WTC11 (cell line): ENCODE measurements at regions not wholly inside any gene's neighbourhood (a gene's known extent, or its start where the extent isn't known, plus 50 kb on each side); places are given as distances from the start of the nearest gene placed in this dataset.

Experiments
- ATAC-seq: fragments of 200-7000 bp; cut with Tn5 transposase; 2 replicates; pipeline ENCODE4 v1.10.0; 2021; ENCODE audit warnings: mild to moderate bottlenecking, moderate library complexity
- CTCF ChIA-PET: fragments of 300-600 bp; sonication (Branson Sonifier 250); formaldehyde crosslinking; loops from one replicate; lab custom pipeline; 2021; ENCODE audit warnings: antibody characterized with exemption; lab: Charles Lee
- POLR2A ChIA-PET: fragments of 350-600 bp; sonication (Branson Sonifier 250); formaldehyde crosslinking; loops from one replicate; lab custom pipeline; 2021; ENCODE audit warnings: antibody characterized with exemption; lab: Charles Lee
- DNase-seq: peaks from one replicate; pipeline ENCODE4 v3.0.0; 2021; ENCODE audit warnings: low spot score
- H3K27ac Mint-ChIP-seq: 2 replicates; pipeline ENCODE4 v1.8.0; 2021; ENCODE audit warnings: mixed read lengths
- H3K27me3 Mint-ChIP-seq: 2 replicates; pipeline ENCODE4 v1.8.0; 2021; ENCODE audit warnings: low read depth, mild to moderate bottlenecking, moderate library complexity, mixed read lengths
- H3K36me3 Mint-ChIP-seq: 2 replicates; pipeline ENCODE4 v1.8.0; 2021; ENCODE audit warnings: mixed read lengths
- H3K4me1 Mint-ChIP-seq: 2 replicates; pipeline ENCODE4 v1.8.0; 2022; ENCODE audit warnings: mixed read lengths
- H3K4me3 Mint-ChIP-seq: 2 replicates; pipeline ENCODE4 v1.8.0; 2021; ENCODE audit warnings: mild to moderate bottlenecking, moderate library complexity, mixed read lengths
- H3K9me3 Mint-ChIP-seq: 2 replicates; pipeline ENCODE4 v1.8.0; 2021; ENCODE audit warnings: mixed read lengths
- KAT7 ChIP-seq: sonication (generic); formaldehyde crosslinking; IDR thresholded peaks from 2 replicates; pipeline ENCODE4 v1.8.1; 2023; ENCODE audit warnings: missing genetic modification reagents, mild to moderate bottlenecking, borderline replicate concordance
- MYBL2 ChIP-seq: sonication (generic); formaldehyde crosslinking; IDR thresholded peaks from 2 replicates; pipeline ENCODE4 v1.8.1; 2023; ENCODE audit warnings: mild to moderate bottlenecking, moderate library complexity, missing genetic modification reagents
- NFYB ChIP-seq: sonication (generic); formaldehyde crosslinking; conservative IDR thresholded peaks from 2 replicates; pipeline ENCODE4 v1.8.0; 2022; ENCODE audit warnings: low read depth, missing genetic modification reagents
- OVOL2 ChIP-seq: fragments of 250-450 bp; sonication (Bioruptor Pico); IDR thresholded peaks from 2 replicates; pipeline ENCODE4 v1.9.0; 2021; ENCODE audit warnings: mild to moderate bottlenecking, borderline replicate concordance
- SMAD4 ChIP-seq: sonication (generic); formaldehyde crosslinking; IDR thresholded peaks from 2 replicates; pipeline ENCODE4 v1.8.0; 2022; ENCODE audit warnings: mild to moderate bottlenecking, missing genetic modification reagents
- TCF7 ChIP-seq: sonication (generic); formaldehyde crosslinking; IDR thresholded peaks from 2 replicates; pipeline ENCODE4 v1.8.0; 2022; ENCODE audit warnings: mild to moderate bottlenecking, low read depth, missing genetic modification reagents, moderate library complexity
- TEAD4 ChIP-seq: sonication (generic); formaldehyde crosslinking; IDR thresholded peaks from 2 replicates; pipeline ENCODE4 v1.8.0; 2022; ENCODE audit warnings: mild to moderate bottlenecking, missing genetic modification reagents
- TP53 ChIP-seq: sonication (generic); formaldehyde crosslinking; IDR thresholded peaks from 2 replicates; pipeline ENCODE4 v1.8.1; 2023; ENCODE audit warnings: mild to moderate bottlenecking, missing genetic modification reagents
- ZNF671 ChIP-seq: fragments of 250-450 bp; sonication (Bioruptor Pico); IDR thresholded peaks from 2 replicates; pipeline ENCODE4 v1.8.0; 2021; ENCODE audit warnings: mild to moderate bottlenecking
- TF ChIP-seq, protein P1 (sequence below): sonication (generic); formaldehyde crosslinking; IDR thresholded peaks from 2 replicates; pipeline ENCODE4 v1.8.1; 2023; ENCODE audit warnings: mild to moderate bottlenecking, missing genetic modification reagents
- TF ChIP-seq, protein P2 (sequence below): sonication (generic); formaldehyde crosslinking; IDR thresholded peaks from 2 replicates; pipeline ENCODE4 v1.8.1; 2023; ENCODE audit warnings: mild to moderate bottlenecking, missing genetic modification reagents, borderline replicate concordance
- TF ChIP-seq, protein P3 (sequence below): sonication (generic); formaldehyde crosslinking; IDR thresholded peaks from 2 replicates; pipeline ENCODE4 v1.8.1; 2023; ENCODE audit warnings: mild to moderate bottlenecking, missing genetic modification reagents, moderate library complexity
- TF ChIP-seq, protein P4 (sequence below): fragments of 250-450 bp; sonication (Bioruptor Pico); IDR thresholded peaks from 2 replicates; pipeline ENCODE4 v1.9.0; 2021; ENCODE audit warnings: mild to moderate bottlenecking
- TF ChIP-seq, protein P5 (sequence below): sonication (generic); formaldehyde crosslinking; conservative IDR thresholded peaks from 2 replicates; pipeline ENCODE4 v1.8.1; 2023; ENCODE audit warnings: mild to moderate bottlenecking, low read depth, missing genetic modification reagents, moderate library complexity

DNA sequence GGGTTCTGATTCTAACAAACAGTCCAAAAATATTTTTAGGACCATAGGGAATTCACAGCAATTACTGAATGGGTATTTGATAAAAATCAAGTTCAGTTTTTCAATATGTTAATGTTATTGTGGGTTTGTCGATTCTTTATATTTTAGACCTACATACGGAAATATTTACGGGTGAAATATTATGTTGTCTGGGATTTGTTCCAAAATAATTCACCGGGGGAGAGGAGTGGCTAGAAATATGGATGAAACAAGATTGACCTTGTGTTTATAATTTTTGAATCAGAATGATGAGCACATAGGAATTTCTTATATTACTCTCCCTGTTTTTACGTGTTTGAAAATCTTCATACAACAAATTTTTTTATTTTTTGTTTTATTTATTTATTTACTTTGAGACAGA, 56.7 kb upstream of the USP1 start:
- ChIA-PET POLR2A (no interaction called here), CTCF (no interaction called here)
- TF ChIP-seq, protein P1, sequence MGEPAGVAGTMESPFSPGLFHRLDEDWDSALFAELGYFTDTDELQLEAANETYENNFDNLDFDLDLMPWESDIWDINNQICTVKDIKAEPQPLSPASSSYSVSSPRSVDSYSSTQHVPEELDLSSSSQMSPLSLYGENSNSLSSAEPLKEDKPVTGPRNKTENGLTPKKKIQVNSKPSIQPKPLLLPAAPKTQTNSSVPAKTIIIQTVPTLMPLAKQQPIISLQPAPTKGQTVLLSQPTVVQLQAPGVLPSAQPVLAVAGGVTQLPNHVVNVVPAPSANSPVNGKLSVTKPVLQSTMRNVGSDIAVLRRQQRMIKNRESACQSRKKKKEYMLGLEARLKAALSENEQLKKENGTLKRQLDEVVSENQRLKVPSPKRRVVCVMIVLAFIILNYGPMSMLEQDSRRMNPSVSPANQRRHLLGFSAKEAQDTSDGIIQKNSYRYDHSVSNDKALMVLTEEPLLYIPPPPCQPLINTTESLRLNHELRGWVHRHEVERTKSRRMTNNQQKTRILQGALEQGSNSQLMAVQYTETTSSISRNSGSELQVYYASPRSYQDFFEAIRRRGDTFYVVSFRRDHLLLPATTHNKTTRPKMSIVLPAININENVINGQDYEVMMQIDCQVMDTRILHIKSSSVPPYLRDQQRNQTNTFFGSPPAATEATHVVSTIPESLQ (CRISPR knock-in tag): no peak
- TF ChIP-seq TCF7 (CRISPR knock-in tag): no peak
- no peak for TF ChIP-seq KAT7 (CRISPR knock-in tag)
- TF ChIP-seq, protein P2, sequence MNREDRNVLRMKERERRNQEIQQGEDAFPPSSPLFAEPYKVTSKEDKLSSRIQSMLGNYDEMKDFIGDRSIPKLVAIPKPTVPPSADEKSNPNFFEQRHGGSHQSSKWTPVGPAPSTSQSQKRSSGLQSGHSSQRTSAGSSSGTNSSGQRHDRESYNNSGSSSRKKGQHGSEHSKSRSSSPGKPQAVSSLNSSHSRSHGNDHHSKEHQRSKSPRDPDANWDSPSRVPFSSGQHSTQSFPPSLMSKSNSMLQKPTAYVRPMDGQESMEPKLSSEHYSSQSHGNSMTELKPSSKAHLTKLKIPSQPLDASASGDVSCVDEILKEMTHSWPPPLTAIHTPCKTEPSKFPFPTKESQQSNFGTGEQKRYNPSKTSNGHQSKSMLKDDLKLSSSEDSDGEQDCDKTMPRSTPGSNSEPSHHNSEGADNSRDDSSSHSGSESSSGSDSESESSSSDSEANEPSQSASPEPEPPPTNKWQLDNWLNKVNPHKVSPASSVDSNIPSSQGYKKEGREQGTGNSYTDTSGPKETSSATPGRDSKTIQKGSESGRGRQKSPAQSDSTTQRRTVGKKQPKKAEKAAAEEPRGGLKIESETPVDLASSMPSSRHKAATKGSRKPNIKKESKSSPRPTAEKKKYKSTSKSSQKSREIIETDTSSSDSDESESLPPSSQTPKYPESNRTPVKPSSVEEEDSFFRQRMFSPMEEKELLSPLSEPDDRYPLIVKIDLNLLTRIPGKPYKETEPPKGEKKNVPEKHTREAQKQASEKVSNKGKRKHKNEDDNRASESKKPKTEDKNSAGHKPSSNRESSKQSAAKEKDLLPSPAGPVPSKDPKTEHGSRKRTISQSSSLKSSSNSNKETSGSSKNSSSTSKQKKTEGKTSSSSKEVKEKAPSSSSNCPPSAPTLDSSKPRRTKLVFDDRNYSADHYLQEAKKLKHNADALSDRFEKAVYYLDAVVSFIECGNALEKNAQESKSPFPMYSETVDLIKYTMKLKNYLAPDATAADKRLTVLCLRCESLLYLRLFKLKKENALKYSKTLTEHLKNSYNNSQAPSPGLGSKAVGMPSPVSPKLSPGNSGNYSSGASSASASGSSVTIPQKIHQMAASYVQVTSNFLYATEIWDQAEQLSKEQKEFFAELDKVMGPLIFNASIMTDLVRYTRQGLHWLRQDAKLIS: no peak
- TF ChIP-seq, protein P3, sequence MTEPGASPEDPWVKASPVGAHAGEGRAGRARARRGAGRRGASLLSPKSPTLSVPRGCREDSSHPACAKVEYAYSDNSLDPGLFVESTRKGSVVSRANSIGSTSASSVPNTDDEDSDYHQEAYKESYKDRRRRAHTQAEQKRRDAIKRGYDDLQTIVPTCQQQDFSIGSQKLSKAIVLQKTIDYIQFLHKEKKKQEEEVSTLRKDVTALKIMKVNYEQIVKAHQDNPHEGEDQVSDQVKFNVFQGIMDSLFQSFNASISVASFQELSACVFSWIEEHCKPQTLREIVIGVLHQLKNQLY (CRISPR knock-in tag): no peak
- no peak for TF ChIP-seq ZNF671 (CRISPR knock-in tag)
- TF ChIP-seq TP53 (CRISPR knock-in tag): no peak
- TF ChIP-seq, protein P4, sequence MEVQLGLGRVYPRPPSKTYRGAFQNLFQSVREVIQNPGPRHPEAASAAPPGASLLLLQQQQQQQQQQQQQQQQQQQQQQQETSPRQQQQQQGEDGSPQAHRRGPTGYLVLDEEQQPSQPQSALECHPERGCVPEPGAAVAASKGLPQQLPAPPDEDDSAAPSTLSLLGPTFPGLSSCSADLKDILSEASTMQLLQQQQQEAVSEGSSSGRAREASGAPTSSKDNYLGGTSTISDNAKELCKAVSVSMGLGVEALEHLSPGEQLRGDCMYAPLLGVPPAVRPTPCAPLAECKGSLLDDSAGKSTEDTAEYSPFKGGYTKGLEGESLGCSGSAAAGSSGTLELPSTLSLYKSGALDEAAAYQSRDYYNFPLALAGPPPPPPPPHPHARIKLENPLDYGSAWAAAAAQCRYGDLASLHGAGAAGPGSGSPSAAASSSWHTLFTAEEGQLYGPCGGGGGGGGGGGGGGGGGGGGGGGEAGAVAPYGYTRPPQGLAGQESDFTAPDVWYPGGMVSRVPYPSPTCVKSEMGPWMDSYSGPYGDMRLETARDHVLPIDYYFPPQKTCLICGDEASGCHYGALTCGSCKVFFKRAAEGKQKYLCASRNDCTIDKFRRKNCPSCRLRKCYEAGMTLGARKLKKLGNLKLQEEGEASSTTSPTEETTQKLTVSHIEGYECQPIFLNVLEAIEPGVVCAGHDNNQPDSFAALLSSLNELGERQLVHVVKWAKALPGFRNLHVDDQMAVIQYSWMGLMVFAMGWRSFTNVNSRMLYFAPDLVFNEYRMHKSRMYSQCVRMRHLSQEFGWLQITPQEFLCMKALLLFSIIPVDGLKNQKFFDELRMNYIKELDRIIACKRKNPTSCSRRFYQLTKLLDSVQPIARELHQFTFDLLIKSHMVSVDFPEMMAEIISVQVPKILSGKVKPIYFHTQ (CRISPR knock-in tag): no peak
- no peak for TF ChIP-seq OVOL2
- no peak for TF ChIP-seq SMAD4 (CRISPR knock-in tag)
- TF ChIP-seq, protein P5, sequence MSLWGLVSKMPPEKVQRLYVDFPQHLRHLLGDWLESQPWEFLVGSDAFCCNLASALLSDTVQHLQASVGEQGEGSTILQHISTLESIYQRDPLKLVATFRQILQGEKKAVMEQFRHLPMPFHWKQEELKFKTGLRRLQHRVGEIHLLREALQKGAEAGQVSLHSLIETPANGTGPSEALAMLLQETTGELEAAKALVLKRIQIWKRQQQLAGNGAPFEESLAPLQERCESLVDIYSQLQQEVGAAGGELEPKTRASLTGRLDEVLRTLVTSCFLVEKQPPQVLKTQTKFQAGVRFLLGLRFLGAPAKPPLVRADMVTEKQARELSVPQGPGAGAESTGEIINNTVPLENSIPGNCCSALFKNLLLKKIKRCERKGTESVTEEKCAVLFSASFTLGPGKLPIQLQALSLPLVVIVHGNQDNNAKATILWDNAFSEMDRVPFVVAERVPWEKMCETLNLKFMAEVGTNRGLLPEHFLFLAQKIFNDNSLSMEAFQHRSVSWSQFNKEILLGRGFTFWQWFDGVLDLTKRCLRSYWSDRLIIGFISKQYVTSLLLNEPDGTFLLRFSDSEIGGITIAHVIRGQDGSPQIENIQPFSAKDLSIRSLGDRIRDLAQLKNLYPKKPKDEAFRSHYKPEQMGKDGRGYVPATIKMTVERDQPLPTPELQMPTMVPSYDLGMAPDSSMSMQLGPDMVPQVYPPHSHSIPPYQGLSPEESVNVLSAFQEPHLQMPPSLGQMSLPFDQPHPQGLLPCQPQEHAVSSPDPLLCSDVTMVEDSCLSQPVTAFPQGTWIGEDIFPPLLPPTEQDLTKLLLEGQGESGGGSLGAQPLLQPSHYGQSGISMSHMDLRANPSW (CRISPR knock-in tag): no peak
- no peak for TF ChIP-seq TEAD4
- no peak for TF ChIP-seq MYBL2 (CRISPR knock-in tag)
- TF ChIP-seq NFYB: no peak
- Mint-ChIP-seq H3K4me1 (peaks cover 7% of the 10 kb centered on the region), H3K36me3 (no peaks in the 10 kb centered on the region), H3K27ac (no peak overlapping the region), H3K9me3 (peaks cover 10% of the 10 kb centered on the region), H3K4me3 (no peak overlapping the region), H3K27me3 (no peaks in the 10 kb centered on the region)
- DNase-seq (no peak), ATAC-seq (no peak)
